ENCODE measurements at regions not wholly inside any gene's neighbourhood (a gene's known extent, or its start where the extent isn't known, plus 50 kb on each side); places are given as distances from the start of the nearest gene placed in this dataset.

DNA sequence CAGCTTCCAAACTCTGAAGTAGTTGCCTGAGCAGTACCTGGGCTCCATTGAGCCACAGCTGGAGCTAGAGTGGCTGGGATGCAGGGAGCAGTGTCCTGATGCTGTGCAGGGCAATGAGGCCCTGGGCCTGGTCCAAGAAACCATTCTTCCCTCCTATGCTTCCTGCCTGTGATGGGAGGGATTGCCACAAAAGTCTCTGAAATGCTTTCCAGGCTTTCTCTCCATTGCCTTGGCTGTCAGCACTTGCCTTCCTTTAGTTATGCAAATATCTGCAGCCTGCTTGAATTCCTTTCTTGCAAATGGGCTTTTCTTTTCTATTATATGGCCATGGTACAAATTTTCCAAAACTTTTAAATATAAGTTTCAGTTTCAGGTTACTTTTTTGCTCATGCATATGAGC is 972.2 kb upstream of the MBL2 start:
- H3K79me2 ChIP-seq (ENCODE audit: insufficient read depth, low read length): no peaks in the 10 kb centered on the region
- no peak overlapping the region for H3K4me2 ChIP-seq (ENCODE audit: insufficient read depth, insufficient read length, low read length)
- H3K56ac ChIP-seq (ENCODE audit: insufficient read length, low read depth, low read length): no peak overlapping the region
- Mint-ChIP-seq H3K4me1 (peaks cover 7 to 13% of the 10 kb centered on the region in 2 experiments), H3K27me3 (ENCODE audit: low read depth) (no peaks in the 10 kb centered on the region), H3K36me3 (ENCODE audit: insufficient read depth in 1 of 3, low read depth in 3 of 3) (peaks cover 18 to 39% (median 21%) of the 10 kb centered on the region in 3 experiments), H3K27ac (peak overlapping the region in 2 of 3 experiments; percentile 13 to 59; a peak in 3 of 7 replicates), H3K9me3 (peaks cover 21 to 37% of the 10 kb centered on the region in 2 experiments), H3K4me3 (no peak overlapping the region)
- H3T11ph ChIP-seq (ENCODE audit: low read length): no peak overlapping the region
- no peaks in the 10 kb centered on the region for H3K23me2 ChIP-seq (ENCODE audit: insufficient read length, low read depth, low read length, poor library complexity, severe bottlenecking)
- H2BK120ac ChIP-seq (ENCODE audit: low read depth, low read length, poor library complexity, severe bottlenecking): no peak overlapping the region
- H3K27me3 ChIP-seq (ENCODE audit: insufficient read depth, low read length): no peaks in the 10 kb centered on the region
- no peak overlapping the region for H4K5ac ChIP-seq (ENCODE audit: insufficient read length, low read depth, low read length)
- no peaks in the 10 kb centered on the region for H4K20me1 ChIP-seq (ENCODE audit: control insufficient read depth, insufficient read depth, insufficient read length)
- H2BK5ac ChIP-seq (ENCODE audit: insufficient read length, low read length): no peak overlapping the region
- no peak overlapping the region for H4K91ac ChIP-seq (ENCODE audit: insufficient read length, low read depth, low read length)
- H3K14ac ChIP-seq (ENCODE audit: insufficient read depth, low read length): no peak overlapping the region
- H3K27ac ChIP-seq (ENCODE audit: insufficient read length, low read depth, low read length): no peak overlapping the region
- H3K9ac ChIP-seq (ENCODE audit: extremely low read depth, insufficient read length, low read length): no peak overlapping the region
- H3K18ac ChIP-seq (ENCODE audit: insufficient read length, low read depth, low read length): no peak overlapping the region
- no peak overlapping the region for H2AK5ac ChIP-seq (ENCODE audit: insufficient read length, low read length)
- no peak overlapping the region for H2BK15ac ChIP-seq (ENCODE audit: low read depth, low read length)
- TF ChIP-seq, protein P1, sequence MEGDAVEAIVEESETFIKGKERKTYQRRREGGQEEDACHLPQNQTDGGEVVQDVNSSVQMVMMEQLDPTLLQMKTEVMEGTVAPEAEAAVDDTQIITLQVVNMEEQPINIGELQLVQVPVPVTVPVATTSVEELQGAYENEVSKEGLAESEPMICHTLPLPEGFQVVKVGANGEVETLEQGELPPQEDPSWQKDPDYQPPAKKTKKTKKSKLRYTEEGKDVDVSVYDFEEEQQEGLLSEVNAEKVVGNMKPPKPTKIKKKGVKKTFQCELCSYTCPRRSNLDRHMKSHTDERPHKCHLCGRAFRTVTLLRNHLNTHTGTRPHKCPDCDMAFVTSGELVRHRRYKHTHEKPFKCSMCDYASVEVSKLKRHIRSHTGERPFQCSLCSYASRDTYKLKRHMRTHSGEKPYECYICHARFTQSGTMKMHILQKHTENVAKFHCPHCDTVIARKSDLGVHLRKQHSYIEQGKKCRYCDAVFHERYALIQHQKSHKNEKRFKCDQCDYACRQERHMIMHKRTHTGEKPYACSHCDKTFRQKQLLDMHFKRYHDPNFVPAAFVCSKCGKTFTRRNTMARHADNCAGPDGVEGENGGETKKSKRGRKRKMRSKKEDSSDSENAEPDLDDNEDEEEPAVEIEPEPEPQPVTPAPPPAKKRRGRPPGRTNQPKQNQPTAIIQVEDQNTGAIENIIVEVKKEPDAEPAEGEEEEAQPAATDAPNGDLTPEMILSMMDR (conservative IDR thresholded peaks at IDR 0.05): no peak
- no peak overlapping the region for H3K4ac ChIP-seq (ENCODE audit: low read depth, low read length)
- H3K4me1 ChIP-seq (ENCODE audit: insufficient read depth, low read length): peaks cover 2% of the 10 kb centered on the region; the same call in 1 of the 2 replicates
- H2BK12ac ChIP-seq (ENCODE audit: insufficient read length, low read depth, low read length): no peak overlapping the region
- no peaks in the 10 kb centered on the region for H3K9me3 ChIP-seq (ENCODE audit: control insufficient read depth, low read depth, low read length)
- H2AFZ ChIP-seq (ENCODE audit: low read length): peak overlapping the region; percentile 42
- no peak overlapping the region for H4K8ac ChIP-seq (replicated peaks; ENCODE audit: insufficient read length, low read depth, low read length)
- no peak overlapping the region for H3K23ac ChIP-seq (ENCODE audit: insufficient read length, low read depth, low read length)
- H2BK20ac ChIP-seq (ENCODE audit: low read depth, low read length, poor library complexity, severe bottlenecking): no peak overlapping the region
- no peaks in the 10 kb centered on the region for H3K79me1 ChIP-seq (ENCODE audit: insufficient read depth, low read depth, low read length, poor library complexity, severe bottlenecking)
- DNase-seq: peak; percentile 35
